ENCODE measurements at regions not wholly inside any gene's neighbourhood (a gene's known extent, or its start where the extent isn't known, plus 50 kb on each side); places are given as distances from the start of the nearest gene placed in this dataset.

DNA sequence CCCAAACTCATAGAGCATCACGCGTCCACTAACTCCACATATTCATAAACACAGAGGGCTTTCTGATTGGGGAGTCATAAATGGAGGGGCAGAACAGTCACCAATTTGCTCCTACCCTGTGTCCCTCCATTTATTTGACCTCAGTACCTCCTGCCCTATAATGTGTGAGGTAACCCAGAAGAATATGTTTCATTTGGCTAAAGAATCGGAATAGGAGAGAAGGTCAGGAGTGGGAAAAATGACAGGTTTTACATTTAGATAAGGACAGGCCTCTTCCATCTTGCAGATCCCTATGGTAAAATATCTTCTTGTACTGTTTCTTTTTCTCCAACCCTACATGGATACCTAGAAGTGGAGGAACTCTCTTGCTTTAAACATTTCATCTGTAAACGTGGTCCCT, 578.0 kb downstream of the TUSC7 start:
- no peak for DNase-seq (ENCODE audit: low read depth)
- H3K4me3 ChIP-seq (ENCODE audit: low read depth, low read length): no peak overlapping the region
- TF ChIP-seq, protein P1, sequence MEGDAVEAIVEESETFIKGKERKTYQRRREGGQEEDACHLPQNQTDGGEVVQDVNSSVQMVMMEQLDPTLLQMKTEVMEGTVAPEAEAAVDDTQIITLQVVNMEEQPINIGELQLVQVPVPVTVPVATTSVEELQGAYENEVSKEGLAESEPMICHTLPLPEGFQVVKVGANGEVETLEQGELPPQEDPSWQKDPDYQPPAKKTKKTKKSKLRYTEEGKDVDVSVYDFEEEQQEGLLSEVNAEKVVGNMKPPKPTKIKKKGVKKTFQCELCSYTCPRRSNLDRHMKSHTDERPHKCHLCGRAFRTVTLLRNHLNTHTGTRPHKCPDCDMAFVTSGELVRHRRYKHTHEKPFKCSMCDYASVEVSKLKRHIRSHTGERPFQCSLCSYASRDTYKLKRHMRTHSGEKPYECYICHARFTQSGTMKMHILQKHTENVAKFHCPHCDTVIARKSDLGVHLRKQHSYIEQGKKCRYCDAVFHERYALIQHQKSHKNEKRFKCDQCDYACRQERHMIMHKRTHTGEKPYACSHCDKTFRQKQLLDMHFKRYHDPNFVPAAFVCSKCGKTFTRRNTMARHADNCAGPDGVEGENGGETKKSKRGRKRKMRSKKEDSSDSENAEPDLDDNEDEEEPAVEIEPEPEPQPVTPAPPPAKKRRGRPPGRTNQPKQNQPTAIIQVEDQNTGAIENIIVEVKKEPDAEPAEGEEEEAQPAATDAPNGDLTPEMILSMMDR (conservative IDR thresholded peaks at IDR 0.05; ENCODE audit: low read depth, low read length): no peak

- no peak overlapping the region for H3K4me3 ChIP-seq (ENCODE audit: low read depth, low read length)
- TF ChIP-seq, protein P1 (conservative IDR thresholded peaks at IDR 0.05; ENCODE audit: low read depth, low read length): no peak
- DNase-seq (ENCODE audit: low read depth): no peak
Observed at GRCh38 chr3:117291476-117291875, 581.9 kb downstream of the TUSC7 start.

DNA sequence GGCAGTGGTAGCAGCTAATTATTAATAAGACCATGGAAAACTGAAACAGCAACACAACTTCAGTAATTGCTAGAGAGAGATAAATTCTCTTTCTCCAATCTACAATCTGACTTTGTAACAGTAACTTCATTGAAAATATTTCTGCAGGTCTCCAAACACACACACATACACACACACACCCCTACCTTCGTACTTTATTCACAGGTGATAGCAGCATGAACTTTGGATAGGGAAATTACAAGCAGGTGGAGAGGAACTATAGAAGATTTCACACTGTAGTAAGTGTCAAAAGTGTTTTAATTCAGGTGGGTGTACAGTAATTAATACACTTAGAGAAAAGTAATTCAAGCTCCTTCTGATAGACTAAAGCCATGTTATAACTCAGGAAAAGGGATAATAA, 587.5 kb downstream of the TUSC7 start:
- H3K4me3 ChIP-seq (ENCODE audit: low read depth, low read length): no peak overlapping the region
- TF ChIP-seq, protein P1 (conservative IDR thresholded peaks at IDR 0.05; ENCODE audit: low read depth, low read length): no peak

DNA sequence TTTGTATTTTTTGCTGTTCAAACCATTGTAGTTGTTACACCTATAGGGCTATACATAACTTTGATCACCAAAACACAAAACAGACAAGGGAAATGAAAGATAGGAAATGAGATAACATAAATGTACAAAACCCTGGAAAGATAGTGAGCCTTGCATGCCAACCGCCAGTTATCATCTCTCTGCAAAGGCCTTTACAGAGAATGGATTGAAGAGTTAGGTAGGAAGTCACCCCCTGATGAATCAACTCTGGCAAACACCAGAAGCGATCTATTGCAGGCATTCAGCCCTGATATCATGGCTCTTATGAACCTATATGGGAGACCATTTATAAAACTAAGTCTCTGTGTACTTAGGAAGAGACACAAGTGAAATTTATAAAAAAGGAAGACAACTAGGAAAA, 588.0 kb downstream of the TUSC7 start:
- TF ChIP-seq, protein P1 (conservative IDR thresholded peaks at IDR 0.05; ENCODE audit: low read depth, low read length): no peak

More for the DNA sequence above, 587.5 kb downstream of the TUSC7 start:
- no peak for DNase-seq (ENCODE audit: low read depth)

GRCh38 chr3:117298273-117298672, 588.7 kb downstream of the TUSC7 start:
- H3K4me3 ChIP-seq (ENCODE audit: low read depth, low read length): no peak overlapping the region
- TF ChIP-seq, protein P1 (conservative IDR thresholded peaks at IDR 0.05; ENCODE audit: low read depth, low read length): no peak
- DNase-seq (ENCODE audit: low read depth): no peak

More for the DNA sequence above, 588.0 kb downstream of the TUSC7 start:
- no peak for DNase-seq (ENCODE audit: low read depth)
- H3K4me3 ChIP-seq (ENCODE audit: low read depth, low read length): no peak overlapping the region

DNA sequence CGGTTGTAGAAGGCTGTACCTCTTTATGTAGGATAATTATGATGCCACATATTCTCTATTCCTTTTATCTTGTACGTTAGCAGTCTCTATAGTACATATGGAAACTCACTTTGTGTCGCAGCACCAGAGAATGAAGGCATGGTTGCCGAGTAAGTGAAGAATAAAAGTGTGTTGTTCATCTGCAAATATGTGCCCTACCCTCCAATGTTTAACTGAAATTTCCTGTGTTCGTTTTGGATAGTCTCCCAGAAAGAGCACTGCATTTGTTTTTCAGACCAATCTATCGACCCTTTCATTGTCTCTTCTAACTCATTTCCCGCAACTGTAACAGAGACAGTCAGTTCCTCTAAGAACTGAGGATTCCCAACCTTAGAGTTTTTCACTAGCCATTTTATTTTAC, 592.8 kb downstream of the TUSC7 start:
- TF ChIP-seq, protein P1 (conservative IDR thresholded peaks at IDR 0.05; ENCODE audit: low read depth, low read length): no peak
- H3K4me3 ChIP-seq (ENCODE audit: low read depth, low read length): no peak overlapping the region
- DNase-seq (ENCODE audit: low read depth): no peak

GRCh38 chr3:117303443-117303842, 593.9 kb downstream of the TUSC7 start:
- TF ChIP-seq, protein P1 (conservative IDR thresholded peaks at IDR 0.05; ENCODE audit: low read depth, low read length): no peak
- DNase-seq (ENCODE audit: low read depth): no peak
- H3K4me3 ChIP-seq (ENCODE audit: low read depth, low read length): no peak overlapping the region

Data from epithelial cell of proximal tubule (primary cell).